ENCODE measurements at regions not wholly inside any gene's neighbourhood (a gene's known extent, or its start where the extent isn't known, plus 50 kb on each side); places are given as distances from the start of the nearest gene placed in this dataset.
"Not testable (repeated sequence)": the region's sequence is repeated elsewhere in the genome, so short reads cannot be mapped to it uniquely, and the experiment has no call there.

DNA sequence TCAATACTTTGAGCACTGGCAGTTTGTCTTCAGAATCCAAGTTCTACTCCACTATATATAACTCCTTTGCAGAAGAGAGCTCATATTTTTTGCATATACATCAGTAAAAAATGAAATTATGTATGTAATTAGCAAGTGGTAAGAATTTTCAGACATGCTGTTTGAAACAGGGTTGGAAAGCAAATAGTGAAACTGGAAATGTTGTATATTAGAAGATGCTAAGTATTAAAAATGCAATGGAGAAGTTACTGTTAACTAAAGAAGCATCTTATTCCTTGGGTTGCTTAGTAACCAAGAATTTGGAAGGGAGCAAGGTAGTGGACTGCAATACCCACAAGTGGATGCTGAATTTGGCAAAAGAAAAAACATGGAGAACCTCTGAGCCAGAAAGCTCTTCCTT is 88.6 kb upstream of the DLGAP1 start:
- H3K27me3 ChIP-seq (replicated peaks) = no peaks in the 10 kb centered on the region
- H3K36me3 ChIP-seq = no peaks in the 10 kb centered on the region
- H3K9me3 ChIP-seq (replicated peaks) = no peaks in the 10 kb centered on the region; the same call in 1 of the 2 replicates
- no peak for DNase-seq (ENCODE audit: low read depth in 1 of 2, low spot score in 2 of 2)
- H3K4me1 ChIP-seq (replicated peaks) = peaks cover 31% of the 10 kb centered on the region
- peak overlapping the region; percentile 81 for H3K27ac ChIP-seq
- no peak overlapping the region for H3K4me3 ChIP-seq

DNA sequence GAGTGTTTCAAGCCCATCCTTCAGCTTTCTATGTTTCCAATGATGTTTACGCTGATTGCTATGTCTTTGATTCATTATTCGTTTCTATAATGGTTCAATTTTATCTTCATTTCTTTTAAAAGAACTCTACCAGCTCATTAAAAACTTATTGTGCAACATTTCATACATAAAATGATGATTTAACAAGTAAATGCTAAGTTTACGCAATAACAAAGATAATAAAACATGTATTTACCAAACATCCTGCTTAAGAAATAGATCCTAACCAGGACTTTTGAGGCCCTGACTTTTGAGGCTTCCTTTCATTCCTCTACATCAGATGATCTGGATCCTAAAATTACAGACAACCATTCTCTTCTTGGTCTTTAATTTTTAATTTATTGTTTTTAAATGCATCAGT is 86.5 kb upstream of the DLGAP1 start:
- Histone ChIP-seq H3K27ac (0 out of 2 replicates have a peak overlapping the region, but pooled peaks have one; percentile 16), H3K4me1 (replicated peaks) (peaks cover 21% of the 10 kb centered on the region), H3K27me3 (replicated peaks) (no peaks in the 10 kb centered on the region), H3K36me3 (no peaks in the 10 kb centered on the region), H3K9me3 (replicated peaks) (no peaks in the 10 kb centered on the region), H3K4me3 (no peak overlapping the region)
- DNase-seq (ENCODE audit: low read depth in 1 of 2, low spot score in 2 of 2) = no peak

DNA sequence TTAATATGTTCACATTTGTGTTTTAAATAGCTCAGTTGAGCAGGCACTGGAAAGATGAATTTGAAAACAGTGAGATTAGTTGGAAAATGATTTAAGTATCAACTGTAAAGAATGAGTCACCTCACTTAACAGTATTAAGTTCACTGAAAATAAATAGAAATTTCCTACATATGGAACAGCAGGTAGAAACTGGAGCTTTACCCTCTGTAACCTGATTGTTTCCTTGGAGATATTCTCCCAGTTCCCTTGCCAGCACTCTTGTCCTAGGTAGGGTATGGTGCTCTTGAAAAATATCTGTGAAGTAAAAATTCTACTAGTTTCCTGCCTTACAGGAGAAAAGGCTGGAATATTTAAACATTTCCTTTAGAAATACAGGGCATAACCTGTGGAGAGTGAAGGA is 81.3 kb upstream of the DLGAP1 start:
- Histone ChIP-seq H3K36me3 (no peaks in the 10 kb centered on the region), H3K4me1 (replicated peaks) (peaks cover 7% of the 10 kb centered on the region), H3K27ac (no peak overlapping the region), H3K9me3 (replicated peaks) (no peaks in the 10 kb centered on the region; the same call in 1 of the 2 replicates), H3K27me3 (replicated peaks) (no peaks in the 10 kb centered on the region), H3K4me3 (no peak overlapping the region)
- DNase-seq (ENCODE audit: low read depth in 1 of 2, low spot score in 2 of 2) = no peak

DNA sequence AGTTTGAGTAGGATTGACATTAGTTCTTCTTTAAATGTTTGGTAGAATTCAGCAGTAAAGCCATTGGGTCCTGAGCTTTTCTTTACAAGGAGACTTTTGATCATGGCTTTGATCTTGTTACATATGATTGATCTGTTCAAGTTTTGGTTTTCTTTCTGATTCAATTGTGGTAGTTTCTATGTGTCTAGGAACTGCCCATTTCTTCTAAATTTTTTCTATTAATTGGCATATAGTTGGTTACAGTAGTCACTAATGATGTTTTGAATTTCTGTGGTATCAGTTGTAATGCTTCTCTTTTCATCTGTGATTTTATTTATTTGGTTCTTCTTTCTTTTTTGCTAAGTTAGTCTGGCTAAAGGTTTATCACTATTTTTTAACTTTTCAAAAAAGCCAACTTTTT is 73.3 kb upstream of the DLGAP1 start:
- H3K36me3 ChIP-seq = no peaks in the 10 kb centered on the region
- no peak for DNase-seq (ENCODE audit: low read depth in 1 of 2, low spot score in 2 of 2)
- no peak overlapping the region for H3K27ac ChIP-seq

DNA sequence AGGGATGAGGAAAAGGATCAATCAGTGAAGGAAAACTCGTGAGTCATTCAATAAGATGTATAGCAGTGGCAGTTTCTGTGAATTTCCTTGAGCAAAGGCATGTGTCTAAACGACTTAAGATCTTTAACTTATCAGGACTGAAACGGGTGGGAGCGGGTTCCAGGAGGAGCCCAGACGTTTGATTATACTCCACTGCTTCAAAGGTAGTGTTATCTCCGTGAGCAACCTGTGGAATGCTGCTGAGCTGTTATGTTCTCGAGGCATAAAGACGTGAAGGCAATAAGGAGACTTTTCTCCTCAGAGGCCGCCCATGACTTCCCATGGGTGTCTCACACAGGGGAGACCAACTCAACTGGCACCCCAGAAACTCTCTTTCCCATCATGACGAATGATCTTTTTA is 72.7 kb upstream of the DLGAP1 start:
- H3K27ac ChIP-seq; H3K36me3 ChIP-seq; DNase-seq (ENCODE audit: low read depth in 1 of 2, low spot score in 2 of 2); H3K4me1 ChIP-seq (replicated peaks); H3K4me3 ChIP-seq; H3K27me3 ChIP-seq (replicated peaks); H3K9me3 ChIP-seq (replicated peaks): not testable (repeated sequence)

More for the DNA sequence above, 73.3 kb upstream of the DLGAP1 start:
- H3K4me3 ChIP-seq = no peak overlapping the region
- peaks cover 4% of the 10 kb centered on the region; the same call in 1 of the 2 replicates for H3K27me3 ChIP-seq (replicated peaks)
- H3K9me3 ChIP-seq (replicated peaks) = no peaks in the 10 kb centered on the region; the same call in 1 of the 2 replicates
- no peaks in the 10 kb centered on the region for H3K4me1 ChIP-seq (replicated peaks)

DNA sequence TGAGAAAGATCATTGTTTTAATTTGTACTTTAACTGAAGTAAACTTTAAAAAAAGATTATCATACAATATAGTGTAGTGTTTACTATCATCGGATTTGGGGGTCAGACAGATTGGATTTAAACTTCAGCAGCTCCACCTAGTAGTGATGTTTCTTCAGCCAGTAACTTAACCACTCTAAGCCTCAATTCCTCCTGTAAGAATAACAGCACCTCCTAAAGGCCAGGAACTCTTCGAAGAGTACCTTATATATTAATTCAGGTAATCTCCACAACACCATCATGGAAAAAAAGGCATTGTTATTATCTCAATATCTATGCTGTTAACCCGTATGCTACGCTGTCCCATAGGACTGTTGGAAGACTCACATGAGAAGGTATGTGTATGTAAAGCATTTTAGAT is 69.0 kb upstream of the DLGAP1 start:
- no peaks in the 10 kb centered on the region for H3K4me1 ChIP-seq (replicated peaks)
- no peaks in the 10 kb centered on the region for H3K36me3 ChIP-seq
- peaks cover 4% of the 10 kb centered on the region; the same call in 1 of the 2 replicates for H3K27me3 ChIP-seq (replicated peaks)
- no peak for DNase-seq (ENCODE audit: low read depth in 1 of 2, low spot score in 2 of 2)
- H3K27ac ChIP-seq = no peak overlapping the region
- H3K9me3 ChIP-seq (replicated peaks) = no peaks in the 10 kb centered on the region; the same call in 1 of the 2 replicates
- H3K4me3 ChIP-seq = no peak overlapping the region

DNA sequence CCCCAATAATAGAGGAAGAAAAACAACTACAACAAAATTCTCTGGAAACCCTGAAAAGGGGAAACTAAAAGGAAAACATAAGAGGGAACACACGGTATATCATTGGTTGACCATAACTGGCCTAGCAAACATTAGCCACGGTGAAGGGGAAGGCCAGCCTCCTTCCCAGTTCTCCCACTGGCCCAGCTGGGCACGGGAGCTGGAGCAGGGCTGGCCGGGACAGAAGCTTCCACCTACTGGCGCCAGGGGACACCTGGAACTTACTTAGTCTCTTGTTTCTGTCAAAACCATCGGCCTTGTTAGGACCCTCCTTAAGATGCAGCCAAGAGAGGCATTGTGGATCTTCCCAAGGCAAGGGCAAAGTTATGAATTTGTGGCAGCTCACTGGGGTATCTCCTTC is 56.1 kb upstream of the DLGAP1 start:
- no peak overlapping the region for H3K4me3 ChIP-seq
- H3K27me3 ChIP-seq (replicated peaks) = no peaks in the 10 kb centered on the region
- no peaks in the 10 kb centered on the region for H3K9me3 ChIP-seq (replicated peaks)
- no peak for DNase-seq (ENCODE audit: low read depth in 1 of 2, low spot score in 2 of 2)
- H3K4me1 ChIP-seq (replicated peaks) = no peaks in the 10 kb centered on the region
- H3K36me3 ChIP-seq = no peaks in the 10 kb centered on the region
- H3K27ac ChIP-seq = no peak overlapping the region

DNA sequence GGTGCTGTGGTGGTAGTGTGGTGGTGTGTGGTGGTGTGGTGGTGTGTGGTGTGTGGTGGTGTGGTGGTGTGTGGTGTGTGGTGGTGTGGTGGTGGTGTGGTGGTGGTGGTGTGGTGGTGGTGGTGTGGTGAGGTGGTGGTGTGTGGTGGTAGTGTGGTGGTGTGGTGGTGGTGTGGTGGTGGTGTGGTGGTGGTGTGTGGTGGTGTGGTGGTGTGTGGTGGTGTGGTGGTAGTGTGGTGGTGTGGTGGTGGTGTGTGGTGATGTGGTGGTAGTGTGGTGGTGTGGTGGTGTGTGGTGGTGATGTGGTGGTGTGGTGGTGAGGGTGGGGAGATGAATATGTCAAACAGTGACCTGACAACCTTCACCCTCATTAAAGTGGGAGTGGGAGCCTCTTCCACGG is 55.6 kb upstream of the DLGAP1 start:
- Histone ChIP-seq H3K9me3 (replicated peaks) (no peaks in the 10 kb centered on the region), H3K4me3 (no peak overlapping the region), H3K27ac (no peak overlapping the region), H3K4me1 (replicated peaks) (no peaks in the 10 kb centered on the region), H3K36me3 (no peaks in the 10 kb centered on the region), H3K27me3 (replicated peaks) (no peaks in the 10 kb centered on the region)
- no peak for DNase-seq (ENCODE audit: low read depth in 1 of 2, low spot score in 2 of 2)

DNA sequence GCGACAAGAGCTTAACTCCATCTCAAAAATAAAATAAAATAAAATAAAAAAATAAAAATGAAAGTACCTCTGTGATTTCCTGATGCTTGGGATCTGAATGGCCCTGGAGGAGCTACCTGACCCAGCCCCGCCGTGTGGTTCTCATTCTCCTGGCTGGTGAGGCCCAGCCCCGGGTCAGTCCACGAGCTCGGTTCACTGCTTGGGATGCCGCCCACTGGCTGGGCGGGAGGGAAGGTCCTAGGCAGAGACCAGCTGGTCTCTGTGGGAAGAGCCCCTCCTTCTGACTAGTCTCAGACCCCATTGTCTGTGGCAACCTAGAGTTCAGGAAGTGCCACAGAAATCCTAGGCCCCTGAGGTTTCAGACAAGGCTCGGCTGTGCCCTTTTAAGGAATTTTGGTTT is 55.1 kb upstream of the DLGAP1 start:
- Histone ChIP-seq H3K4me1 (replicated peaks) (no peaks in the 10 kb centered on the region), H3K4me3 (no peak overlapping the region), H3K9me3 (replicated peaks) (no peaks in the 10 kb centered on the region), H3K27ac (no peak overlapping the region), H3K27me3 (replicated peaks) (no peaks in the 10 kb centered on the region), H3K36me3 (no peaks in the 10 kb centered on the region)
- no peak for DNase-seq (ENCODE audit: low read depth in 1 of 2, low spot score in 2 of 2)
